ENCODE measurements at regions not wholly inside any gene's neighbourhood (a gene's known extent, or its start where the extent isn't known, plus 50 kb on each side); places are given as distances from the start of the nearest gene placed in this dataset.

GRCh38 chr5:39863926-39864552, 439.3 kb upstream of the DAB2 start:
- no peak for DNase-seq

- no peak for DNase-seq
Observed at GRCh38 chr5:39857041-39857440, 432.3 kb upstream of the DAB2 start.

- DNase-seq: no peak
Observed at GRCh38 chr5:39854771-39855410, 430.1 kb upstream of the DAB2 start.

GRCh38 chr5:39850291-39850690, 425.5 kb upstream of the DAB2 start:
- DNase-seq: no peak

- DNase-seq: no peak
Observed at GRCh38 chr5:39846144-39846543, 421.4 kb upstream of the DAB2 start.

- DNase-seq: no peak
Observed at GRCh38 chr5:39843767-39844166, 419.0 kb upstream of the DAB2 start.

- no peak for DNase-seq
Observed at GRCh38 chr5:39835371-39835770, 410.6 kb upstream of the DAB2 start.

- no peak for DNase-seq
Observed at GRCh38 chr5:39829441-39829840, 404.7 kb upstream of the DAB2 start.

- DNase-seq: no peak
Observed at GRCh38 chr5:39826051-39826450, 401.3 kb upstream of the DAB2 start.

- no peak for DNase-seq
Observed at GRCh38 chr5:39825301-39825700, 400.5 kb upstream of the DAB2 start.

- no peak for DNase-seq
Observed at GRCh38 chr5:39822020-39822419, 397.2 kb upstream of the DAB2 start.

GRCh38 chr5:39816866-39817265, 392.1 kb upstream of the DAB2 start:
- no peak for DNase-seq

- DNase-seq: no peak
Observed at GRCh38 chr5:39816156-39816845, 391.5 kb upstream of the DAB2 start.

- no peak for DNase-seq
Observed at GRCh38 chr5:39815711-39816110, 390.9 kb upstream of the DAB2 start.

- DNase-seq: no peak
Observed at GRCh38 chr5:39811381-39811780, 386.6 kb upstream of the DAB2 start.

GRCh38 chr5:39808656-39809055, 383.9 kb upstream of the DAB2 start:
- DNase-seq: no peak

GRCh38 chr5:39801306-39801705, 376.5 kb upstream of the DAB2 start:
- no peak for DNase-seq

GRCh38 chr5:39800042-39800601, 375.3 kb upstream of the DAB2 start:
- DNase-seq: no peak

- no peak for DNase-seq
Observed at GRCh38 chr5:39799242-39799641, 374.5 kb upstream of the DAB2 start.

GRCh38 chr5:39794513-39795210, 369.9 kb upstream of the DAB2 start:
- no peak for DNase-seq

- no peak for DNase-seq
Observed at GRCh38 chr5:39785410-39785809, 360.6 kb upstream of the DAB2 start.

GRCh38 chr5:39783756-39784421, 359.1 kb upstream of the DAB2 start:
- DNase-seq: no peak

GRCh38 chr5:39780347-39780746, 355.6 kb upstream of the DAB2 start:
- no peak for DNase-seq
